ENCODE measurements at regions not wholly inside any gene's neighbourhood (a gene's known extent, or its start where the extent isn't known, plus 50 kb on each side); places are given as distances from the start of the nearest gene placed in this dataset.

- WGBS, 2 donors, result 78 to 84% methylated on average over 2 of the region's 2 CpGs
- no peak for DNase-seq (ENCODE audit: low spot score in 2 of 2)
- H3K4me3 ChIP-seq (ENCODE audit: low read depth, poor library complexity, severe bottlenecking), result no peak overlapping the region
- intact Hi-C loops (cut with DNase I; ENCODE audit: low total_unique reads), result no loop called here
- TF ChIP-seq POLR2A (IDR thresholded peaks at IDR 0.05), result no peak
- TF ChIP-seq, protein P1, sequence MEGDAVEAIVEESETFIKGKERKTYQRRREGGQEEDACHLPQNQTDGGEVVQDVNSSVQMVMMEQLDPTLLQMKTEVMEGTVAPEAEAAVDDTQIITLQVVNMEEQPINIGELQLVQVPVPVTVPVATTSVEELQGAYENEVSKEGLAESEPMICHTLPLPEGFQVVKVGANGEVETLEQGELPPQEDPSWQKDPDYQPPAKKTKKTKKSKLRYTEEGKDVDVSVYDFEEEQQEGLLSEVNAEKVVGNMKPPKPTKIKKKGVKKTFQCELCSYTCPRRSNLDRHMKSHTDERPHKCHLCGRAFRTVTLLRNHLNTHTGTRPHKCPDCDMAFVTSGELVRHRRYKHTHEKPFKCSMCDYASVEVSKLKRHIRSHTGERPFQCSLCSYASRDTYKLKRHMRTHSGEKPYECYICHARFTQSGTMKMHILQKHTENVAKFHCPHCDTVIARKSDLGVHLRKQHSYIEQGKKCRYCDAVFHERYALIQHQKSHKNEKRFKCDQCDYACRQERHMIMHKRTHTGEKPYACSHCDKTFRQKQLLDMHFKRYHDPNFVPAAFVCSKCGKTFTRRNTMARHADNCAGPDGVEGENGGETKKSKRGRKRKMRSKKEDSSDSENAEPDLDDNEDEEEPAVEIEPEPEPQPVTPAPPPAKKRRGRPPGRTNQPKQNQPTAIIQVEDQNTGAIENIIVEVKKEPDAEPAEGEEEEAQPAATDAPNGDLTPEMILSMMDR (IDR thresholded peaks at IDR 0.05), result no peak
Observed at GRCh38 chr5:75963554-75963953, 119.6 kb upstream of the SV2C start.

- intact Hi-C loops (cut with DNase I; ENCODE audit: low total_unique reads), result no loop called here
- WGBS, 2 donors, result 50 to 65% methylated on average over 1 of the region's 1 CpG
- DNase-seq (ENCODE audit: low spot score in 2 of 2), result no peak
- no peak overlapping the region for H3K4me3 ChIP-seq (ENCODE audit: low read depth, poor library complexity, severe bottlenecking)
- TF ChIP-seq POLR2A (IDR thresholded peaks at IDR 0.05), result no peak
- TF ChIP-seq, protein P1 (IDR thresholded peaks at IDR 0.05), result no peak
Observed at GRCh38 chr5:75961818-75962217, 121.4 kb upstream of the SV2C start.

GRCh38 chr5:75960129-75960528, 123.1 kb upstream of the SV2C start:
- H3K4me3 ChIP-seq (ENCODE audit: low read depth, poor library complexity, severe bottlenecking), result no peak overlapping the region
- DNase-seq (ENCODE audit: low spot score in 2 of 2), result no peak
- TF ChIP-seq, protein P1 (IDR thresholded peaks at IDR 0.05), result no peak
- intact Hi-C loops (cut with DNase I; ENCODE audit: low total_unique reads), result no loop called here

DNA sequence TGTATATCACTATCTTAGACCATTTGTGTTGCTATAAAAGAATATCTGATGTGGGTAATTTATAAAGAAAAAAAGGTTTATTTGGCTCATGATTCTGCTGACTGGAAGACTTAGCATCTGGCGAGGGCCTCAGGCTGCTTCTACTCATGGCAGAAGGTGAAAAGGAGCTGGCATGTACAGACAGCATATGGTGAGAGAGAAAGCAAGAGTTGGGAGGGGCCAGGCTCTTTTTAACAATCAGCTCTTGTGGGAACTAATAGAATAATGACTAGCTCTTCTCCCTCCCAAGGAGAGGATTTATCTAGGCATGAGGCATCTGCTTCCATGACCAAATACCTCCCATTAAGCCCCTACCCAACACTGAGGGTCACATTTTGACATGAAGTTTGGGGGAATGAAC, 130.2 kb upstream of the SV2C start:
- intact Hi-C loops (cut with DNase I; ENCODE audit: low total_unique reads), result no loop called here
- WGBS, 2 donors, result 45 to 73% methylated on average over 1 of the region's 1 CpG
- no peak overlapping the region for H3K4me3 ChIP-seq (ENCODE audit: low read depth, poor library complexity, severe bottlenecking)
- no peak for DNase-seq (ENCODE audit: low spot score in 2 of 2)
- TF ChIP-seq POLR2A (IDR thresholded peaks at IDR 0.05), result no peak
- TF ChIP-seq, protein P1 (IDR thresholded peaks at IDR 0.05), result no peak

- no peak for DNase-seq (ENCODE audit: low spot score in 2 of 2)
- WGBS, 2 donors, result 42 to 46% methylated on average over 1 of the region's 1 CpG
- no peak overlapping the region for H3K4me3 ChIP-seq (ENCODE audit: low read depth, poor library complexity, severe bottlenecking)
- TF ChIP-seq, protein P1 (IDR thresholded peaks at IDR 0.05), result no peak
- TF ChIP-seq POLR2A (IDR thresholded peaks at IDR 0.05), result no peak
- intact Hi-C loops (cut with DNase I; ENCODE audit: low total_unique reads), result no loop called here
Observed at GRCh38 chr5:75952291-75952690, 130.9 kb upstream of the SV2C start.

- no peak for DNase-seq (ENCODE audit: low spot score in 2 of 2)
- no peak for TF ChIP-seq POLR2A (IDR thresholded peaks at IDR 0.05)
- TF ChIP-seq, protein P1 (IDR thresholded peaks at IDR 0.05), result no peak
- 78 to 83% methylated on average over 2 of the region's 2 CpGs for WGBS, 2 donors
- intact Hi-C loops (cut with DNase I; ENCODE audit: low total_unique reads), result no loop called here
- H3K4me3 ChIP-seq (ENCODE audit: low read depth, poor library complexity, severe bottlenecking), result no peak overlapping the region
Observed at GRCh38 chr5:75951716-75952115, 131.5 kb upstream of the SV2C start.

Data from lower leg skin (tissue), 4 donors.